Cardiac muscle cell (in vitro differentiated cells and primary cell): ENCODE measurements at regions not wholly inside any gene's neighbourhood (a gene's known extent, or its start where the extent isn't known, plus 50 kb on each side); places are given as distances from the start of the nearest gene placed in this dataset.
"Not testable (repeated sequence)": the region's sequence is repeated elsewhere in the genome, so short reads cannot be mapped to it uniquely, and the experiment has no call there.

Experiments
- DNase-seq, 2 donors: peaks; one replicate each; pipeline versions ENCODE4 v3.0.0 to v3.0.0-alpha.2; 2010 to 2017; ENCODE audit warnings: low read depth in 1 of 2, low spot score in 1 of 2
- H3K27ac ChIP-seq: fragments of 200-600 bp; sonication (generic); 2 replicates; pipeline ENCODE4 v1.5.1; 2016
- H3K27me3 ChIP-seq: fragments of 200-600 bp; sonication (generic); 2 replicates; pipeline ENCODE4 v1.6.0; 2016; ENCODE audit warnings: control low read depth
- H3K36me3 ChIP-seq: fragments of 200-600 bp; sonication (generic); 2 replicates; pipeline ENCODE4 v1.5.1; 2016; ENCODE audit warnings: control low read depth
- H3K4me1 ChIP-seq: fragments of 200-600 bp; sonication (generic); 2 replicates; pipeline ENCODE4 v1.8.1; 2017; ENCODE audit warnings: low read depth, mild to moderate bottlenecking, mixed run types
- H3K4me3 ChIP-seq: fragments of 200-600 bp; sonication (generic); 2 replicates; pipeline ENCODE4 v1.5.1; 2016; ENCODE audit warnings: mild to moderate bottlenecking
- H3K9me3 ChIP-seq: fragments of 200-600 bp; sonication (generic); 2 replicates; pipeline ENCODE4 v1.5.1; 2017; ENCODE audit warnings: low read depth, mild to moderate bottlenecking, control low read depth
- CTCF ChIP-seq: IDR thresholded peaks from 2 replicates; pipeline ENCODE4 v1.5.1; 2012; ENCODE audit warnings: low read depth, mild to moderate bottlenecking, low read length

DNA sequence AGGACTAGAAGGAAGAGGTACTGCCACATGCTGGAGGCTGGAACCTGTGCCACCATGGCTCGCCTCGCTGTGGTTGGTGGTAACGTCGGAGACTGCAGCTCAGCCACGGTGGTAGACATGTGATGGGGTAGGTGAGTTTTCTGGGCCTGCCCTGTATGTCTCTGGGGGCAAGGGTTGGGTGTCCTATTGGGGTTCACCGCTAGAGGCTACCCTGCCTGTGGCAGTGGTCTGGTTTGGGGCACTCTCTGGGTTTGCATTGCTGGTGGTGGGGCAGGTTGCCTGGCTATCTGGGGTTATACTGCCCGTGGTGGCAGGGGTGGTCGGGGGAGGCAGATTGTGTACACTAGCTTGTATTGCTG, 79.3 kb upstream of the KCNJ18 start:
- Histone ChIP-seq H3K9me3 (no peaks in the 10 kb centered on the region), H3K4me1 (no peaks in the 10 kb centered on the region), H3K27me3 (no peaks in the 10 kb centered on the region), H3K27ac (no peak overlapping the region), H3K4me3 (no peak overlapping the region), H3K36me3 (no peaks in the 10 kb centered on the region)
- DNase-seq: no peak
- no peak for TF ChIP-seq CTCF

- H3K4me1 ChIP-seq, H3K27me3 ChIP-seq, H3K36me3 ChIP-seq, H3K9me3 ChIP-seq, H3K27ac ChIP-seq, H3K4me3 ChIP-seq, DNase-seq: not testable (repeated sequence)
These were observed 65.3 kb upstream of the KCNJ18 start for GRCh38 chr17:21626987-21627386.
